Natural killer cell (primary cell): ENCODE measurements at regions not wholly inside any gene's neighbourhood (a gene's known extent, or its start where the extent isn't known, plus 50 kb on each side); places are given as distances from the start of the nearest gene placed in this dataset.

ENCODE experiments used
- ATAC-seq, 3 donors: fragments of 150-1000 bp in 2 of 3; fragments of 200-7000 bp in 1 of 3; cut with Tn5 transposase; 1 replicate in 1 of 3; 2 replicates in 2 of 3; pipeline ENCODE4 v1.10.0; 2021; ENCODE audit warnings: mild to moderate bottlenecking in 2 of 3, moderate library complexity in 2 of 3
- DNase-seq, 2 donors: peaks; one replicate each; pipeline versions ENCODE4 v3.0.0 to v3.0.0-alpha.2; 2013 to 2021; ENCODE audit warnings: mixed read lengths in 1 of 2
- H3K27ac ChIP-seq: one replicate; pipeline ENCODE4 v1.5.1; 2013; ENCODE audit warnings: mild to moderate bottlenecking, low read length
- H3K27me3 ChIP-seq: one replicate; pipeline ENCODE4 v1.6.1; 2013; ENCODE audit warnings: low read length; ENCODE audit not compliant: control insufficient read depth, insufficient read depth
- H3K36me3 ChIP-seq: one replicate; pipeline ENCODE4 v1.6.1; 2013; ENCODE audit warnings: low read length; ENCODE audit not compliant: control insufficient read depth, insufficient read depth
- H3K4me1 ChIP-seq: one replicate; pipeline ENCODE4 v1.6.1; 2013; ENCODE audit warnings: low read length; ENCODE audit not compliant: control insufficient read depth, insufficient read depth
- H3K4me3 ChIP-seq: one replicate; pipeline ENCODE4 v1.5.1; 2013; ENCODE audit warnings: low read length
- H3K9me3 ChIP-seq: one replicate; pipeline ENCODE4 v1.6.1; 2013; ENCODE audit warnings: low read length; ENCODE audit not compliant: control insufficient read depth, insufficient read depth
- H3K27ac Mint-ChIP-seq, 2 donors: one replicate each; pipeline ENCODE4 v1.8.0; 2022; ENCODE audit warnings: mild to moderate bottlenecking in 2 of 2, mixed read lengths in 2 of 2, moderate library complexity in 1 of 2
- H3K27me3 Mint-ChIP-seq, 2 donors: one replicate each; pipeline ENCODE4 v1.8.0; 2022; ENCODE audit warnings: low read depth in 2 of 2, mixed read lengths in 2 of 2
- H3K36me3 Mint-ChIP-seq: one replicate; pipeline ENCODE4 v1.8.0; 2022; ENCODE audit warnings: mixed read lengths
- H3K4me1 Mint-ChIP-seq, 2 donors: one replicate each; pipeline ENCODE4 v1.8.0; 2022; ENCODE audit warnings: mixed read lengths in 2 of 2
- H3K4me3 Mint-ChIP-seq: one replicate; pipeline ENCODE4 v1.8.0; 2022; ENCODE audit warnings: mild to moderate bottlenecking, moderate library complexity, mixed read lengths
- H3K9me3 Mint-ChIP-seq, 2 donors: one replicate each; pipeline ENCODE4 v1.8.0; 2022; ENCODE audit warnings: mixed read lengths in 2 of 2
- WGBS: methylation state at CpG from one replicate; pipeline ENCODE4 v1.1.7; 2013; ENCODE audit warnings: missing lambda C conversion rate; ENCODE audit not compliant: insufficient coverage; 5-methylcytosine and 5-hydroxymethylcytosine counted together
- intact Hi-C: fragments of 100-400 bp; cut with micrococcal nuclease; formaldehyde crosslinking; loops from one replicate; pipeline ENCODE4 v1.14.2; 2022
- TF ChIP-seq, protein P1 (sequence below): fragments of 200-600 bp; IDR thresholded peaks from one replicate; pipeline ENCODE4 v1.8.0; 2022; ENCODE audit warnings: antibody characterized with exemption

DNA sequence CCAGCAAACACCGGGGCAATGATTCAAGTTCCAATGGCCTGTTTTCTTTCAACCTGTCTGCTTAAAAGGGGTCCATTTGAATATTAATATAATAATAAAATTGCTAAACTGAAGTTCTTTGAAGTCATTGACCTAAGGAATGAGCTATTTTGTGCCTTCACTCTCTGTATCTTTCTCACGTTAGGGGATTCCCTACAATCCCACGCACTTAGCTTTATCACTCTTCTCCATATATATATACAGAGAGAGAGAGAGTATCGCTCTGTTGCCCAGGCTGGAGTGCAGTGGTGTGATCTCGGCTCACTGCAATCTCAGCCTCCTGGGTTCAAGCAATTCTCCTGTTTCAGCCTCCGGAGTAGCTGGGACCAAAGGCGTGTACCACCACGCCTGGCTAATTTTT, 83.9 kb upstream of the NWD2 start:
- ATAC-seq (no peak), DNase-seq (no peak)
- Mint-ChIP-seq H3K9me3 (peaks cover 0 to 1% of the 10 kb centered on the region in 2 donors), H3K27ac (no peak overlapping the region), H3K4me3 (no peak overlapping the region), H3K36me3 (no peaks in the 10 kb centered on the region), H3K27me3 (no peaks in the 10 kb centered on the region), H3K4me1 (no peaks in the 10 kb centered on the region)
- intact Hi-C loops: no loop called here
- Histone ChIP-seq H3K4me3 (no peak overlapping the region), H3K4me1 (no peaks in the 10 kb centered on the region), H3K9me3 (no peaks in the 10 kb centered on the region), H3K36me3 (no peaks in the 10 kb centered on the region), H3K27me3 (no peaks in the 10 kb centered on the region), H3K27ac (no peak overlapping the region)
- TF ChIP-seq, protein P1, sequence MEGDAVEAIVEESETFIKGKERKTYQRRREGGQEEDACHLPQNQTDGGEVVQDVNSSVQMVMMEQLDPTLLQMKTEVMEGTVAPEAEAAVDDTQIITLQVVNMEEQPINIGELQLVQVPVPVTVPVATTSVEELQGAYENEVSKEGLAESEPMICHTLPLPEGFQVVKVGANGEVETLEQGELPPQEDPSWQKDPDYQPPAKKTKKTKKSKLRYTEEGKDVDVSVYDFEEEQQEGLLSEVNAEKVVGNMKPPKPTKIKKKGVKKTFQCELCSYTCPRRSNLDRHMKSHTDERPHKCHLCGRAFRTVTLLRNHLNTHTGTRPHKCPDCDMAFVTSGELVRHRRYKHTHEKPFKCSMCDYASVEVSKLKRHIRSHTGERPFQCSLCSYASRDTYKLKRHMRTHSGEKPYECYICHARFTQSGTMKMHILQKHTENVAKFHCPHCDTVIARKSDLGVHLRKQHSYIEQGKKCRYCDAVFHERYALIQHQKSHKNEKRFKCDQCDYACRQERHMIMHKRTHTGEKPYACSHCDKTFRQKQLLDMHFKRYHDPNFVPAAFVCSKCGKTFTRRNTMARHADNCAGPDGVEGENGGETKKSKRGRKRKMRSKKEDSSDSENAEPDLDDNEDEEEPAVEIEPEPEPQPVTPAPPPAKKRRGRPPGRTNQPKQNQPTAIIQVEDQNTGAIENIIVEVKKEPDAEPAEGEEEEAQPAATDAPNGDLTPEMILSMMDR: no peak
- WGBS: 90% methylated on average over 6 of the region's 8 CpGs

DNA sequence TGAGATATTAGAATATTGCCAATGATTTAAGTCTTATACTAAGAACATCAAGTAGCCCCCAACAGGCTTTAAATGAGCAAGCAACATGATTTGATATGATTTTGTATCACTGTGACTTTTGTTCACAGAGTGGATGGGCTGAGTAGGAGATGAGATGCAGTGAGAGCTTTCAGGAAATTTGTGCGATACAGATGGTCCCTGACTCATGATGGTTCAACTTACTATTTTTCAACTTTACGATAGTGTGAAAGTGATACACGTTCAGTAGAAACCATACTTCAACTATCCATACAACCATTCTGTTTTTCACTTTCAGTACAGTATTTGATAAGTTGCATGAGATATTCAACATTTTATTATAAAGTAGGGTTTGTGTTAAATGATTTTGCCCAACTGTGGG, 78.7 kb upstream of the NWD2 start:
- H3K9me3 Mint-ChIP-seq: peaks cover 0 to 2% of the 10 kb centered on the region in 2 donors
- Histone ChIP-seq H3K36me3 (no peaks in the 10 kb centered on the region), H3K27ac (no peak overlapping the region), H3K27me3 (no peaks in the 10 kb centered on the region), H3K9me3 (no peaks in the 10 kb centered on the region), H3K4me3 (no peak overlapping the region), H3K4me1 (no peaks in the 10 kb centered on the region)
- H3K4me1 Mint-ChIP-seq: no peaks in the 10 kb centered on the region
- H3K4me3 Mint-ChIP-seq: no peak overlapping the region
- ATAC-seq (no peak), DNase-seq (no peak)
- 94% methylated on average over 2 of the region's 3 CpGs for WGBS
- H3K27me3 Mint-ChIP-seq: no peaks in the 10 kb centered on the region
- no peaks in the 10 kb centered on the region for H3K36me3 Mint-ChIP-seq
- TF ChIP-seq, protein P1: no peak
- intact Hi-C loops: no loop called here
- H3K27ac Mint-ChIP-seq: no peak overlapping the region

DNA sequence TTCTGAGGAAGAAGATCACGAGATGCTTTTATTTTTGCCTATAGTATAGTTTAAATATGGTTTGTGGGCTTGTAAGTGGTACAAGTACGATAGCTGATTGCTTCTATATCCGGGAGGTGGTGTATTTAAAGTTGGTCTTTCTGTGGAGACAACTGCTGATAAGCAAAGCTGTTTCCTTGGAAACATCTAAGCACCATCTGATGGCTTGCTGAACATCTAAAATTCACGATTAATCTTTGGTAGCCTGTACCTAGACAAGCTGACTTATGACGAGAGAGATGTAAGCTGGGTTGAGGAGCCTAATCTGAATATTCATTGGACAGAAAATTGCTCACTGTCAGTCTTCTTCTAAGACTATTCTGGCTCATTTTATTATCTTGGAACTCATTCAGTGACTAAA, 74.6 kb upstream of the NWD2 start:
- H3K4me1 Mint-ChIP-seq: no peaks in the 10 kb centered on the region
- TF ChIP-seq, protein P1: no peak
- H3K27ac Mint-ChIP-seq: no peak overlapping the region
- no peak overlapping the region for H3K4me3 ChIP-seq
- intact Hi-C loops: no loop called here
- ATAC-seq (no peak), DNase-seq (no peak)
- no peaks in the 10 kb centered on the region for H3K4me1 ChIP-seq
- H3K9me3 ChIP-seq: no peaks in the 10 kb centered on the region
- WGBS: 81% methylated on average over 5 of the region's 5 CpGs
- H3K27me3 ChIP-seq: no peaks in the 10 kb centered on the region
- no peak overlapping the region for H3K4me3 Mint-ChIP-seq
- H3K27ac ChIP-seq: no peak overlapping the region
- no peaks in the 10 kb centered on the region for H3K27me3 Mint-ChIP-seq
- no peaks in the 10 kb centered on the region for H3K36me3 Mint-ChIP-seq
- no peaks in the 10 kb centered on the region for H3K36me3 ChIP-seq
- H3K9me3 Mint-ChIP-seq: peaks cover 3 to 6% of the 10 kb centered on the region in 2 donors

- H3K4me3 ChIP-seq: no peak overlapping the region
- no peaks in the 10 kb centered on the region for H3K36me3 Mint-ChIP-seq
- H3K36me3 ChIP-seq: no peaks in the 10 kb centered on the region
- no peaks in the 10 kb centered on the region for H3K27me3 Mint-ChIP-seq
- intact Hi-C loops: no loop called here
- no peak overlapping the region for H3K4me3 Mint-ChIP-seq
- DNase-seq: no peak
- no peaks in the 10 kb centered on the region for H3K4me1 ChIP-seq
- H3K27ac Mint-ChIP-seq: no peak overlapping the region
- no peaks in the 10 kb centered on the region for H3K27me3 ChIP-seq
- no peaks in the 10 kb centered on the region for H3K4me1 Mint-ChIP-seq
- peaks cover 9 to 10% of the 10 kb centered on the region in 2 donors for H3K9me3 Mint-ChIP-seq
- 80% methylated on average over 10 of the region's 10 CpGs for WGBS
- H3K27ac ChIP-seq: no peak overlapping the region
- no peaks in the 10 kb centered on the region for H3K9me3 ChIP-seq
- no peak for ATAC-seq
- TF ChIP-seq, protein P1: no peak
Observed at GRCh38 chr4:37188100-37188499, 56.4 kb upstream of the NWD2 start.
